Stomach (tissue), 8 donors: ENCODE measurements at regions not wholly inside any gene's neighbourhood (a gene's known extent, or its start where the extent isn't known, plus 50 kb on each side); places are given as distances from the start of the nearest gene placed in this dataset.

Experiments used
- DNase-seq, 2 donors: peaks; one replicate each; pipeline versions ENCODE4 v3.0.0 to v3.0.0-alpha.2; 2013 to 2019
- H3K27ac ChIP-seq, 5 donors: fragments of 200-600 bp in 4 of 5; sonication (generic) in 4 of 5; one replicate each; pipeline ENCODE4 v1.5.1; 2013 to 2019; ENCODE audit warnings: mild to moderate bottlenecking in 1 of 5, moderate library complexity in 1 of 5
- H3K27me3 ChIP-seq, 3 donors: fragments of 200-600 bp; sonication (generic); one replicate each; pipeline ENCODE4 v1.5.1; 2017 to 2019; ENCODE audit warnings: mixed run types in 1 of 3
- H3K36me3 ChIP-seq, 4 donors: fragments of 200-600 bp; sonication (generic); 1 replicate in 3 of 4; 2 replicates in 1 of 4; pipeline ENCODE4 v1.5.1; 2016 to 2019
- H3K4me1 ChIP-seq, 4 donors: fragments of 200-600 bp; sonication (generic); one replicate each; pipeline ENCODE4 v1.5.1; 2016 to 2019
- H3K4me3 ChIP-seq, 4 donors: fragments of 200-600 bp; sonication (generic) in 3 of 4; one replicate each; pipeline ENCODE4 v1.5.1; 2016 to 2019; ENCODE audit warnings: mild to moderate bottlenecking in 1 of 4
- H3K9me3 ChIP-seq, 4 donors: fragments of 200-600 bp; sonication (generic); one replicate each; pipeline ENCODE4 v1.5.1; 2016 to 2019
- EP300 ChIP-seq: sonication (generic); formaldehyde crosslinking; IDR thresholded peaks from one replicate; pipeline ENCODE4 v1.6.1; 2017; ENCODE audit warnings: antibody characterized with exemption
- POLR2A ChIP-seq, 4 donors: fragments of 450-650 bp; IDR thresholded peaks; one replicate each; pipeline ENCODE4 v1.6.1; 2016; ENCODE audit warnings: antibody characterized with exemption in 4 of 4, control low read depth in 2 of 4, mild to moderate bottlenecking in 1 of 4, moderate library complexity in 1 of 4
- POLR2AphosphoS5 ChIP-seq, 3 donors: sonication (generic); formaldehyde crosslinking; IDR thresholded peaks; one replicate each; pipeline ENCODE4 v1.6.1; 2016; ENCODE audit warnings: antibody characterized with exemption in 3 of 3
- WGBS, 5 donors: extraction: QIAGEN DNeasy Blood & Tissue Kit in 3 of 5; methylation state at CpG; one replicate each; pipeline versions ENCODE4 v1.1.5 to v1.1.7; 2013 to 2018; 5-methylcytosine and 5-hydroxymethylcytosine counted together
- intact Hi-C: fragments of 100-400 bp; cut with DNase I; formaldehyde crosslinking; loops from one replicate; pipeline ENCODE4 v1.15.1; 2023; ENCODE audit warnings: low total_unique reads
- TF ChIP-seq, protein P1 (sequence below), 7 experiments: fragments of 450-650 bp in 4 of 7; fragments of 200-600 bp in 3 of 7; sonication (generic) in 3 of 7; IDR thresholded peaks; one replicate each; pipeline ENCODE4 v1.5.1; 2016 to 2019; ENCODE audit warnings: antibody characterized with exemption in 7 of 7, control low read depth in 2 of 7, mild to moderate bottlenecking in 1 of 7
- donor health status: healthy with polysubstance abuse.
- donor health status: Bipolar disorder and iron deficiency.
- donor health status: healthy.

- TF ChIP-seq POLR2AphosphoS5 (IDR thresholded peaks at IDR 0.05), result no peak
- TF ChIP-seq, protein P1, sequence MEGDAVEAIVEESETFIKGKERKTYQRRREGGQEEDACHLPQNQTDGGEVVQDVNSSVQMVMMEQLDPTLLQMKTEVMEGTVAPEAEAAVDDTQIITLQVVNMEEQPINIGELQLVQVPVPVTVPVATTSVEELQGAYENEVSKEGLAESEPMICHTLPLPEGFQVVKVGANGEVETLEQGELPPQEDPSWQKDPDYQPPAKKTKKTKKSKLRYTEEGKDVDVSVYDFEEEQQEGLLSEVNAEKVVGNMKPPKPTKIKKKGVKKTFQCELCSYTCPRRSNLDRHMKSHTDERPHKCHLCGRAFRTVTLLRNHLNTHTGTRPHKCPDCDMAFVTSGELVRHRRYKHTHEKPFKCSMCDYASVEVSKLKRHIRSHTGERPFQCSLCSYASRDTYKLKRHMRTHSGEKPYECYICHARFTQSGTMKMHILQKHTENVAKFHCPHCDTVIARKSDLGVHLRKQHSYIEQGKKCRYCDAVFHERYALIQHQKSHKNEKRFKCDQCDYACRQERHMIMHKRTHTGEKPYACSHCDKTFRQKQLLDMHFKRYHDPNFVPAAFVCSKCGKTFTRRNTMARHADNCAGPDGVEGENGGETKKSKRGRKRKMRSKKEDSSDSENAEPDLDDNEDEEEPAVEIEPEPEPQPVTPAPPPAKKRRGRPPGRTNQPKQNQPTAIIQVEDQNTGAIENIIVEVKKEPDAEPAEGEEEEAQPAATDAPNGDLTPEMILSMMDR (IDR thresholded peaks at IDR 0.05), result no peak
- no peak for TF ChIP-seq POLR2A (IDR thresholded peaks at IDR 0.05)
- TF ChIP-seq EP300, result no peak
- no peaks in the 10 kb centered on the region for H3K27me3 ChIP-seq
- no peaks in the 10 kb centered on the region for H3K4me1 ChIP-seq
- DNase-seq, result no peak
- H3K27ac ChIP-seq, result no peak overlapping the region
- WGBS, 5 donors, result 72 to 88% (median 86%) methylated on average over 2 of the region's 2 CpGs
- intact Hi-C loops, result no loop called here
- H3K4me3 ChIP-seq, result no peak overlapping the region
- H3K9me3 ChIP-seq, result no peaks in the 10 kb centered on the region
- H3K36me3 ChIP-seq, result no peaks in the 10 kb centered on the region
Observed at GRCh38 chr5:42268630-42269029, 154.6 kb upstream of the GHR start.

DNA sequence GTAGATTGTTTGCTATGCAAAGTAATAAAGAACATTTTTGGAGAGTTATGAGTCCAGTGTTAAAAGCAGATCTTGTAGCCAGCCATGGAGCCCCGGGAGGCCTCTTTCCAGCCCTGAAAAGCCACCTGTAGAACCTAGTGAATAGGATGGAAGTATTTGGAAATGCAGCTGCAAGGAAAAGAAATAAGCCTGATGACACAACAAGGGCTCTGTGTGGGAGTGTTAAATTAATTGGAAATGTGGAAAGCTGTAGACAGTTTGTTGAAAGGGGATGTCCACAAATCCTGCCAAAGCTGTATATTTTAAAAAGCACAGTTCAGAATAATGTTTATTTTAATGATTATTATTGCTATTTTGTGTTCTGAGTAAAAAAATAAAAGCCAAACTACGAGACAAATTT is 152.5 kb upstream of the GHR start:
- no peaks in the 10 kb centered on the region for H3K27me3 ChIP-seq
- H3K9me3 ChIP-seq, result no peaks in the 10 kb centered on the region
- no peak for DNase-seq
- 41 to 50% (median 44%) methylated on average over 2 of the region's 2 CpGs for WGBS, 5 donors
- no peaks in the 10 kb centered on the region for H3K36me3 ChIP-seq
- TF ChIP-seq POLR2AphosphoS5 (IDR thresholded peaks at IDR 0.05) (no peak), POLR2A (IDR thresholded peaks at IDR 0.05) (no peak), EP300 (no peak)
- TF ChIP-seq, protein P1 (IDR thresholded peaks at IDR 0.05), result no peak
- intact Hi-C loops, result no loop called here
- H3K4me1 ChIP-seq, result no peaks in the 10 kb centered on the region
- no peak overlapping the region for H3K4me3 ChIP-seq
- H3K27ac ChIP-seq, result no peak overlapping the region

DNA sequence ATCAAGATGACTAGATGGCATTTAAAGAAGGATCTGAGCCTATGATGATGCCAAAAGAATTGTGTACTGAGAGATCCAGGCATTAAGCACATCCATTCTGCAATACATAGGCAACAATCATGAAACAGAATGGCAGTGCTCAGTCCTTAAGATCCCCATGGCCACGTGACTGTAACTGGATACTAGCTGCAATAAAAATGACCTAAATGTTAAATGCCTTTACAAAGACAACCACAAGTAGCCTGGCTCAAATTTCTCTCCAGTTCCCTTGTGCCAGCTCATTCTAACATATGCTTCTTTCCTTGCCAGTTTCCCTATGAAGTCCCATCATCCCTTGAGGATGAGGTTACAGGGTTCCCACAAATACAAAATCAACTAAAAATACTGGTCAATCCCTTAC is 148.3 kb upstream of the GHR start:
- Histone ChIP-seq H3K27me3 (no peaks in the 10 kb centered on the region), H3K36me3 (no peaks in the 10 kb centered on the region), H3K9me3 (no peaks in the 10 kb centered on the region), H3K4me3 (no peak overlapping the region), H3K27ac (no peak overlapping the region), H3K4me1 (no peaks in the 10 kb centered on the region)
- TF ChIP-seq POLR2A (IDR thresholded peaks at IDR 0.05) (no peak), EP300 (no peak), POLR2AphosphoS5 (IDR thresholded peaks at IDR 0.05) (no peak)
- TF ChIP-seq, protein P1 (IDR thresholded peaks at IDR 0.05), result no peak
- 28 to 47% (median 40%) methylated on average over 1 of the region's 1 CpG for WGBS, 5 donors
- intact Hi-C loops, result no loop called here
- no peak for DNase-seq

GRCh38 chr5:42277293-42277692 is 145.9 kb upstream of the GHR start:
- TF ChIP-seq POLR2A (IDR thresholded peaks at IDR 0.05) (no peak), EP300 (no peak), POLR2AphosphoS5 (IDR thresholded peaks at IDR 0.05) (no peak)
- TF ChIP-seq, protein P1 (IDR thresholded peaks at IDR 0.05), result no peak
- Histone ChIP-seq H3K4me3 (no peak overlapping the region), H3K27ac (no peak overlapping the region), H3K27me3 (no peaks in the 10 kb centered on the region), H3K9me3 (no peaks in the 10 kb centered on the region), H3K36me3 (no peaks in the 10 kb centered on the region), H3K4me1 (no peaks in the 10 kb centered on the region)
- WGBS, 5 donors, result 54 to 64% (median 58%) methylated on average over 2 of the region's 2 CpGs
- no peak for DNase-seq
- intact Hi-C loops, result no loop called here
